ENCODE measurements at regions not wholly inside any gene's neighbourhood (a gene's known extent, or its start where the extent isn't known, plus 50 kb on each side); places are given as distances from the start of the nearest gene placed in this dataset.

- no peak overlapping the region for H3K4me3 ChIP-seq (ENCODE audit: low read depth, low read length)
- no peak for TF ChIP-seq CTCF (IDR thresholded peaks at IDR 0.05; ENCODE audit: low read depth, low read length)
Observed at GRCh38 chr13:61187471-61187870, 228.2 kb downstream of the PCDH20 start.

GRCh38 chr13:61183670-61184069 is 232.0 kb downstream of the PCDH20 start:
- no peak for TF ChIP-seq CTCF (IDR thresholded peaks at IDR 0.05; ENCODE audit: low read depth, low read length)
- no peak overlapping the region for H3K4me3 ChIP-seq (ENCODE audit: low read depth, low read length)

- TF ChIP-seq CTCF (IDR thresholded peaks at IDR 0.05; ENCODE audit: low read depth, low read length) = no peak
- no peak overlapping the region for H3K4me3 ChIP-seq (ENCODE audit: low read depth, low read length)
Observed at GRCh38 chr13:61180234-61180633, 235.4 kb downstream of the PCDH20 start.

- H3K4me3 ChIP-seq (ENCODE audit: low read depth, low read length) = no peak overlapping the region
- no peak for TF ChIP-seq CTCF (IDR thresholded peaks at IDR 0.05; ENCODE audit: low read depth, low read length)
Observed at GRCh38 chr13:61179741-61180140, 235.9 kb downstream of the PCDH20 start.

- H3K4me3 ChIP-seq (ENCODE audit: low read depth, low read length) = no peak overlapping the region
- TF ChIP-seq CTCF (IDR thresholded peaks at IDR 0.05; ENCODE audit: low read depth, low read length) = no peak
Observed at GRCh38 chr13:61170856-61171255, 244.8 kb downstream of the PCDH20 start.

- no peak overlapping the region for H3K4me3 ChIP-seq (ENCODE audit: low read depth, low read length)
- no peak for TF ChIP-seq CTCF (IDR thresholded peaks at IDR 0.05; ENCODE audit: low read depth, low read length)
Observed at GRCh38 chr13:61162636-61163035, 253.0 kb downstream of the PCDH20 start.

GRCh38 chr13:61162106-61162505 is 253.5 kb downstream of the PCDH20 start:
- H3K4me3 ChIP-seq (ENCODE audit: low read depth, low read length) = no peak overlapping the region
- no peak for TF ChIP-seq CTCF (IDR thresholded peaks at IDR 0.05; ENCODE audit: low read depth, low read length)
